ENCODE measurements at regions not wholly inside any gene's neighbourhood (a gene's known extent, or its start where the extent isn't known, plus 50 kb on each side); places are given as distances from the start of the nearest gene placed in this dataset.

DNA sequence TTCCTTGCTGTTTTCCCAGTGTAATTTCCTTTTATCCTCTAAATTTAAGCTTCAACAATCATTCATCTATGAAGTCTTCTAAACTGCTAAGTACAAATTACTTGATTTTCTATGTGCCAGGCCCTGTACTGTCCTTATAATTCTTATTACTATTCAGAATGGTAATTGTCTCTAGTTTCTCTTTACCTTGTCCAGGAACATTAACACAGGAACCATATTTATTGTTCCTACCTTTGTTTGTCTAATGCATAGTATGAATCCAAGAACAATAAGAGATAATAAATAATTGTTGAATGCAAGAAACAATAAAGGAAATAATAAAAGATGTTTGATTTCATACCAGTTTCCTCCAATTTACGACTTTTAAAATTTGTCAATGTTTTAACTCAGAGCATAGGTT, 1083.2 kb downstream of the ROBO2 start:
- TF ChIP-seq, protein P1, sequence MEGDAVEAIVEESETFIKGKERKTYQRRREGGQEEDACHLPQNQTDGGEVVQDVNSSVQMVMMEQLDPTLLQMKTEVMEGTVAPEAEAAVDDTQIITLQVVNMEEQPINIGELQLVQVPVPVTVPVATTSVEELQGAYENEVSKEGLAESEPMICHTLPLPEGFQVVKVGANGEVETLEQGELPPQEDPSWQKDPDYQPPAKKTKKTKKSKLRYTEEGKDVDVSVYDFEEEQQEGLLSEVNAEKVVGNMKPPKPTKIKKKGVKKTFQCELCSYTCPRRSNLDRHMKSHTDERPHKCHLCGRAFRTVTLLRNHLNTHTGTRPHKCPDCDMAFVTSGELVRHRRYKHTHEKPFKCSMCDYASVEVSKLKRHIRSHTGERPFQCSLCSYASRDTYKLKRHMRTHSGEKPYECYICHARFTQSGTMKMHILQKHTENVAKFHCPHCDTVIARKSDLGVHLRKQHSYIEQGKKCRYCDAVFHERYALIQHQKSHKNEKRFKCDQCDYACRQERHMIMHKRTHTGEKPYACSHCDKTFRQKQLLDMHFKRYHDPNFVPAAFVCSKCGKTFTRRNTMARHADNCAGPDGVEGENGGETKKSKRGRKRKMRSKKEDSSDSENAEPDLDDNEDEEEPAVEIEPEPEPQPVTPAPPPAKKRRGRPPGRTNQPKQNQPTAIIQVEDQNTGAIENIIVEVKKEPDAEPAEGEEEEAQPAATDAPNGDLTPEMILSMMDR (IDR thresholded peaks at IDR 0.05; ENCODE audit: low read depth, low read length, missing control alignments) = no peak
- no peak overlapping the region for H3K4me3 ChIP-seq (replicated peaks; ENCODE audit: low read depth, low read length)
- no peak for DNase-seq (ENCODE audit: extremely low read depth, low read depth)

DNA sequence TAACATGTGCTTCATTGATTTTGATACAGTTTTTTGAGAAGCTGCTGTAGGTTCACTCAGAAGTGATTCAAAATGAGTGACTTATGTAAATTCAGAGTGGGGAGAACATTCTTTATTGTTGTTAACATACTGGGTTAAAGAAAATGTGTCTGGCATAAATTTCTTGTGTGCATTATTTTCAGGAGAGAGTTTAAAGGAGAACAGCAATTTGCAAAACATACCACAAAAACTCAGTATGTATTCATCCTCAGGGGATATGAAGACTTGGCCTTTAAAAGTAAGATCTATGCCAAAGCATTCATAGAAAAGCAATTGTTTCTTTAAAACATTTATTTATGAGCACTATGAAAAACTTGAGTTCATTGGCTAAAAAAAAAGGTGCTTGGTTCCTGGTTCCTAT, 1089.8 kb downstream of the ROBO2 start:
- H3K4me3 ChIP-seq (replicated peaks; ENCODE audit: low read depth, low read length) = no peak overlapping the region
- no peak for DNase-seq (ENCODE audit: extremely low read depth, low read depth)
- TF ChIP-seq, protein P1 (IDR thresholded peaks at IDR 0.05; ENCODE audit: low read depth, low read length, missing control alignments) = no peak

DNA sequence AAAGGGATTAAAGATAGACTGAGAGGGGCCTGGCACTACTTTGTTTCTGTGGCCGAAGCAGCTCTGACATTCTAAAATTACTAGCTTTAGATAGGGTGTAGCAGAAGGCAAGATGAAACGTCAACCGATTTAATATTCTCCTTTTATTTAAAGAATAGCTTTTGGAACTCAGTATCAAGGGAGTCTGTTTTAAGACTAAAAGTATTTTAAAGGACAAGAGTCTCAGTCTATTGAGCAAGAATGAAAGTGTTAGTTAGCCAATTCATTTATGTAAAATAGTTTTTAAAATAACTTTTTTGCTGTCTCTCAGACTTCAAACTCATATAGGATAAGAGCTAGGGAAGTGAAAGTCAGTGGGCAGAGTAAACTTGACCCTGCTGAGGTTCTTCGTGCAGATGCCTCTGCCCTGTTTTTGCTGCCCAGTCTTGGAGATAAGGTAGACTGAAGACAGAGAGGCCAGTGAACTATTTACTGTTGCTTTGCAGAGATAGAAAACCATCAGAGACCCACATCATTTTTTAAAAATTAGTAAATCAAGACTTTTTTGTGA, 1090.9 kb downstream of the ROBO2 start:
- no peak overlapping the region for H3K4me3 ChIP-seq (replicated peaks; ENCODE audit: low read depth, low read length)
- TF ChIP-seq, protein P1 (IDR thresholded peaks at IDR 0.05; ENCODE audit: low read depth, low read length, missing control alignments) = no peak
- no peak for DNase-seq (ENCODE audit: extremely low read depth, low read depth)

DNA sequence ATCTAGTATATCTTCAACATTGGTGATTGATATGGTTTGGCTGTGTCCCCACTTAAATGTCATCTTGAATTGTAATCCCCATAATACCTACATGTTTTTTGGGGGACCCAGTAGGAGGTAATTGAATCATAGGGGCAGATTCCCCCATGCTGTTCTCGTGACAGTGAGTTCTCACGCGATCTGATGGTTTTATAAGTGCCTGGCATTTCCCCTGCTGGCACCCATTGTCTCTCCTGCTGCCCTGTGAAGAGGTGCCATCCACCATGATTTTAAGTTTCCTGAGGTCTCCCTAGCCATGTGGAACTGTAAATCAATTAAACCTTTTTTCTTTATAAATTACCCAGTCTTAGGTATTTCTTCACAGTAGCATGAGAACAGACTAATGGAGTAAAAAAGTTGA, 1094.6 kb downstream of the ROBO2 start:
- TF ChIP-seq, protein P1 (IDR thresholded peaks at IDR 0.05; ENCODE audit: low read depth, low read length, missing control alignments) = no peak
- DNase-seq (ENCODE audit: extremely low read depth, low read depth) = no peak
- no peak overlapping the region for H3K4me3 ChIP-seq (replicated peaks; ENCODE audit: low read depth, low read length)

DNA sequence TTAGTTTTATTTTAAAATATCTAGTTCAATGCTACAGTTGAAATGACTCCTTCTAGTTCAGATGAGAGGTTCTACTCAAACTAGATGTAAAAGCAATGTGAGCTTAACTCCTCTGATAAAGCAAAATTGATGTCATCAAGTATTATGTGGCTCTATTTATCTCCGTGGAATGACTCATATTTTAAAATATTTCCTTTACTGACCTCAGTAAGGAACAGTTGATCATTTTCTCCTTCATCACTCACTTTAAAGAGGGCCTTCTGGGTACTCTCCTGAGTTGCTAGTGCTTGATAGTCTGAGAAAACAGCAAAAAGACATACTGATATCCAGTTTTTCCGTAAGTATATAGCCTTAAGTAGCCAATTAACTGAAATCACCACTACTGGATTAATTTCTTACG, 1099.3 kb downstream of the ROBO2 start:
- H3K4me3 ChIP-seq (replicated peaks; ENCODE audit: low read depth, low read length) = no peak overlapping the region
- TF ChIP-seq, protein P1 (IDR thresholded peaks at IDR 0.05; ENCODE audit: low read depth, low read length, missing control alignments) = no peak
- no peak for DNase-seq (ENCODE audit: extremely low read depth, low read depth)

DNA sequence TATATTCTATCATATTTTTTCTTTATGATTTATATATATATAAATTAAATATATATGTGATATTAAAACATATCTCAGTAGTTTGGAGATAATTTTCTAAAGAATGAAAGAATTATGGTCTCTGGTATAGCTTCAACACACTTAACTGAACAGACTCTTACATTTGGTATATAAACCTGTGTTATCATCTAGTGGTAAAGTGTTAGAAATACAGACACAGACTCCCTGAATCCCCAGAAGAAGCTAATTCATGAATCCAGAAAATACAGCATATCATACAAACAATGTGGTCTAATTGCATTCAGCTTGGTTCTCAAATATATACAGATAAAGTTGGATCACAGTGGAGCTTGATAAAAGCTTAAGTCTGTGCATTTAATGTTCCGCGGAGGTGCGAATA, 1100.4 kb downstream of the ROBO2 start:
- TF ChIP-seq, protein P1 (IDR thresholded peaks at IDR 0.05; ENCODE audit: low read depth, low read length, missing control alignments) = no peak
- H3K4me3 ChIP-seq (replicated peaks; ENCODE audit: low read depth, low read length) = no peak overlapping the region
- no peak for DNase-seq (ENCODE audit: extremely low read depth, low read depth)

DNA sequence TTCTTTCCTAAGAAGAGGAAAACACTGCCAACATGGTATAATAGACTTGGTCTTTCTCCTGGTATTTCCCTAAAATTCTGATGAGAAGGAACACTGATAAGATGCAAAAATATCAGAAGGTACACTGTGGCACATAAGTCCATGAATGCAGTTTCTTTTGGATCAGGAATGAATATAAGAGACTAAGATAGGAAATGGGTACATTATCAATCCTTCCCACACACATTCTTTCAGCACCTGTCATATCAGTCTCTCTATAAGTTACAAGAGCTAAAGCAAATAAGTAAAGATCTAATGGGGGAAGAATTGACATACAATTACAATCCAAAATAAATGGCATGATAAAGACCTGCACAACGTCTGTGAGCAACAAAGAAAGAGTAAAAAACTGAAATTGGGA, 1101.0 kb downstream of the ROBO2 start:
- TF ChIP-seq, protein P1 (IDR thresholded peaks at IDR 0.05; ENCODE audit: low read depth, low read length, missing control alignments) = no peak
- DNase-seq (ENCODE audit: extremely low read depth, low read depth) = no peak
- H3K4me3 ChIP-seq (replicated peaks; ENCODE audit: low read depth, low read length) = no peak overlapping the region
